Fibroblast of pulmonary artery (primary cell): ENCODE measurements at regions not wholly inside any gene's neighbourhood (a gene's known extent, or its start where the extent isn't known, plus 50 kb on each side); places are given as distances from the start of the nearest gene placed in this dataset.
A peak's percentile ranks its signal among the peaks of the same experiment; 100 is the strongest.

ENCODE experiments used
- DNase-seq: peaks from one replicate; pipeline ENCODE4 v3.0.0-alpha.2; 2010; ENCODE audit warnings: low read depth
- H3K4me3 ChIP-seq: replicated peaks from 2 replicates; pipeline ENCODE4 v1.5.1; 2011; ENCODE audit warnings: low read depth, mild to moderate bottlenecking, control low read depth, low read length, moderate library complexity
- CTCF ChIP-seq: IDR thresholded peaks from 2 replicates; pipeline ENCODE4 v1.5.1; 2011; ENCODE audit warnings: mild to moderate bottlenecking, control low read depth, low read length, inconsistent platforms; ENCODE audit errors: missing control alignments

GRCh38 chr2:234231460-234231859, 181.0 kb downstream of the SPP2 start:
- no peak for TF ChIP-seq CTCF
- no peak for DNase-seq

GRCh38 chr2:234219046-234219310, 168.5 kb downstream of the SPP2 start:
- DNase-seq = no peak
- H3K4me3 ChIP-seq = no peak overlapping the region
- TF ChIP-seq CTCF = no peak

More at GRCh38 chr2:234231460-234231859, 181.0 kb downstream of the SPP2 start:
- H3K4me3 ChIP-seq = no peak overlapping the region

GRCh38 chr2:234218266-234219045, 168.0 kb downstream of the SPP2 start:
- no peak for DNase-seq
- TF ChIP-seq CTCF = no peak
- no peak overlapping the region for H3K4me3 ChIP-seq

- no peak overlapping the region for H3K4me3 ChIP-seq
- TF ChIP-seq CTCF = no peak
- DNase-seq = no peak
These were observed 162.0 kb downstream of the SPP2 start for GRCh38 chr2:234212534-234212933.

GRCh38 chr2:234211797-234212196, 161.3 kb downstream of the SPP2 start:
- TF ChIP-seq CTCF = no peak
- no peak overlapping the region for H3K4me3 ChIP-seq
- peak; percentile 15 for DNase-seq

- DNase-seq = no peak
- no peak for TF ChIP-seq CTCF
- H3K4me3 ChIP-seq = no peak overlapping the region
These were observed 156.2 kb downstream of the SPP2 start for GRCh38 chr2:234206738-234207137.

- DNase-seq = peak; percentile 14
- no peak overlapping the region for H3K4me3 ChIP-seq
- TF ChIP-seq CTCF = no peak
These were observed 154.0 kb downstream of the SPP2 start for GRCh38 chr2:234204480-234204879.
